ENCODE measurements at regions not wholly inside any gene's neighbourhood (a gene's known extent, or its start where the extent isn't known, plus 50 kb on each side); places are given as distances from the start of the nearest gene placed in this dataset.

GRCh38 chr1:14520514-14521163 is 77.8 kb upstream of the KAZN start:
- peaks cover 0 to 66% (median 11%) of the 10 kb centered on the region in 5 donors for H3K4me1 ChIP-seq (ENCODE audit: control insufficient read depth in 5 of 5, insufficient read depth in 5 of 5, low read length in 5 of 5)
- no peak overlapping the region for H3K4me3 ChIP-seq
- no peaks in the 10 kb centered on the region for H3K36me3 ChIP-seq (ENCODE audit: control insufficient read depth in 4 of 4, insufficient read depth in 4 of 4, low read length in 4 of 4)
- ATAC-seq (ENCODE audit: insufficient read depth, low FRiP score) (no peak), DNase-seq (no peak)
- H3K27ac ChIP-seq (ENCODE audit: low read depth in 1 of 2, low read length in 1 of 2): peak overlapping the region in 1 of 2 donors; percentile 63
- no peak overlapping the region for H3K9ac ChIP-seq (ENCODE audit: insufficient read depth in 1 of 2, low read length in 2 of 2)
- peaks cover 0 to 3% (median 0%) of the 10 kb centered on the region in 3 donors for H3K27me3 ChIP-seq (ENCODE audit: control insufficient read depth in 3 of 3, insufficient read depth in 3 of 3, low read length in 2 of 3)
- peaks cover 0 to 2% (median 0%) of the 10 kb centered on the region in 4 donors for H3K9me3 ChIP-seq (ENCODE audit: control insufficient read depth in 4 of 4, insufficient read depth in 3 of 4, low read length in 3 of 4)
- TF ChIP-seq, protein P1, sequence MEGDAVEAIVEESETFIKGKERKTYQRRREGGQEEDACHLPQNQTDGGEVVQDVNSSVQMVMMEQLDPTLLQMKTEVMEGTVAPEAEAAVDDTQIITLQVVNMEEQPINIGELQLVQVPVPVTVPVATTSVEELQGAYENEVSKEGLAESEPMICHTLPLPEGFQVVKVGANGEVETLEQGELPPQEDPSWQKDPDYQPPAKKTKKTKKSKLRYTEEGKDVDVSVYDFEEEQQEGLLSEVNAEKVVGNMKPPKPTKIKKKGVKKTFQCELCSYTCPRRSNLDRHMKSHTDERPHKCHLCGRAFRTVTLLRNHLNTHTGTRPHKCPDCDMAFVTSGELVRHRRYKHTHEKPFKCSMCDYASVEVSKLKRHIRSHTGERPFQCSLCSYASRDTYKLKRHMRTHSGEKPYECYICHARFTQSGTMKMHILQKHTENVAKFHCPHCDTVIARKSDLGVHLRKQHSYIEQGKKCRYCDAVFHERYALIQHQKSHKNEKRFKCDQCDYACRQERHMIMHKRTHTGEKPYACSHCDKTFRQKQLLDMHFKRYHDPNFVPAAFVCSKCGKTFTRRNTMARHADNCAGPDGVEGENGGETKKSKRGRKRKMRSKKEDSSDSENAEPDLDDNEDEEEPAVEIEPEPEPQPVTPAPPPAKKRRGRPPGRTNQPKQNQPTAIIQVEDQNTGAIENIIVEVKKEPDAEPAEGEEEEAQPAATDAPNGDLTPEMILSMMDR (IDR thresholded peaks at IDR 0.05; ENCODE audit: control extremely low read depth, extremely low read depth): no peak
- 81 to 89% methylated on average over 4 of the region's 4 CpGs for WGBS, 2 donors

GRCh38 chr1:14521622-14522021 is 76.9 kb upstream of the KAZN start:
- no peak for ATAC-seq (ENCODE audit: insufficient read depth, low FRiP score)
- H3K4me3 ChIP-seq: no peak overlapping the region
- H3K27me3 ChIP-seq (ENCODE audit: control insufficient read depth in 3 of 3, insufficient read depth in 3 of 3, low read length in 2 of 3): peaks cover 0 to 3% (median 0%) of the 10 kb centered on the region in 3 donors
- H3K9me3 ChIP-seq (ENCODE audit: control insufficient read depth in 4 of 4, insufficient read depth in 3 of 4, low read length in 3 of 4): peaks cover 0 to 2% (median 0%) of the 10 kb centered on the region in 4 donors
- 66 to 67% methylated on average over 6 of the region's 6 CpGs for WGBS, 2 donors
- peaks cover 0 to 66% (median 11%) of the 10 kb centered on the region in 5 donors for H3K4me1 ChIP-seq (ENCODE audit: control insufficient read depth in 5 of 5, insufficient read depth in 5 of 5, low read length in 5 of 5)
- H3K36me3 ChIP-seq (ENCODE audit: control insufficient read depth in 4 of 4, insufficient read depth in 4 of 4, low read length in 4 of 4): no peaks in the 10 kb centered on the region
- TF ChIP-seq, protein P1 (IDR thresholded peaks at IDR 0.05; ENCODE audit: control extremely low read depth, extremely low read depth): no peak
- no peak for DNase-seq
- peak overlapping the region in 1 of 2 donors; percentile 15 for H3K9ac ChIP-seq (ENCODE audit: insufficient read depth in 1 of 2, low read length in 2 of 2)
- peak overlapping the region in 1 of 2 donors; percentile 49 for H3K27ac ChIP-seq (ENCODE audit: low read depth in 1 of 2, low read length in 1 of 2)

GRCh38 chr1:14522077-14522925 is 76.2 kb upstream of the KAZN start:
- H3K4me3 ChIP-seq: no peak overlapping the region
- peak; percentile 57 to 95 (median 94) for DNase-seq
- TF ChIP-seq, protein P1 (IDR thresholded peaks at IDR 0.05; ENCODE audit: control extremely low read depth, extremely low read depth): no peak
- H3K4me1 ChIP-seq (ENCODE audit: control insufficient read depth in 5 of 5, insufficient read depth in 5 of 5, low read length in 5 of 5): peaks cover 0 to 63% (median 11%) of the 10 kb centered on the region in 5 donors
- no peak for ATAC-seq (ENCODE audit: insufficient read depth, low FRiP score)
- H3K27me3 ChIP-seq (ENCODE audit: control insufficient read depth in 3 of 3, insufficient read depth in 3 of 3, low read length in 2 of 3): peaks cover 0 to 3% (median 0%) of the 10 kb centered on the region in 3 donors
- H3K27ac ChIP-seq (ENCODE audit: low read depth in 1 of 2, low read length in 1 of 2): peak overlapping the region in 1 of 2 donors; percentile 37
- no peak overlapping the region for H3K9ac ChIP-seq (ENCODE audit: insufficient read depth in 1 of 2, low read length in 2 of 2)
- H3K9me3 ChIP-seq (ENCODE audit: control insufficient read depth in 4 of 4, insufficient read depth in 3 of 4, low read length in 3 of 4): no peaks in the 10 kb centered on the region
- no peaks in the 10 kb centered on the region for H3K36me3 ChIP-seq (ENCODE audit: control insufficient read depth in 4 of 4, insufficient read depth in 4 of 4, low read length in 4 of 4)
- 67 to 89% methylated on average over 9 of the region's 9 CpGs for WGBS, 2 donors
